Adrenal gland (tissue), 9 donors: ENCODE measurements at regions not wholly inside any gene's neighbourhood (a gene's known extent, or its start where the extent isn't known, plus 50 kb on each side); places are given as distances from the start of the nearest gene placed in this dataset.

ENCODE experiments used
- DNase-seq, 7 donors: peaks; one replicate each; pipeline ENCODE4 v3.0.0-alpha.2; 2019 to 2020
- H3K27ac ChIP-seq, 5 donors: fragments of 200-600 bp; sonication (generic) in 4 of 5; 1 replicate in 3 of 5; 2 replicates in 2 of 5; pipeline versions ENCODE4 v1.5.1 to v1.8.0; 2016 to 2020; ENCODE audit warnings: mild to moderate bottlenecking in 1 of 5
- H3K27me3 ChIP-seq: fragments of 200-600 bp; 2 replicates; pipeline ENCODE4 v1.8.0; 2021
- H3K36me3 ChIP-seq, 2 donors: fragments of 200-600 bp; replicated peaks in 1 of 2; 1 replicate in 1 of 2; 2 replicates in 1 of 2; pipeline versions ENCODE4 v1.5.1 to v1.8.0; 2018 to 2022
- H3K4me1 ChIP-seq, 2 donors: fragments of 200-600 bp; replicated peaks in 1 of 2; 1 replicate in 1 of 2; 2 replicates in 1 of 2; pipeline versions ENCODE4 v1.5.1 to v1.8.0; 2018 to 2021
- H3K4me3 ChIP-seq, 4 donors: fragments of 200-600 bp; sonication (generic) in 3 of 4; one replicate each; pipeline ENCODE4 v1.5.1; 2016 to 2018
- H3K9me3 ChIP-seq, 3 donors: fragments of 200-600 bp; sonication (generic) in 1 of 3; replicated peaks in 1 of 3; 1 replicate in 2 of 3; 2 replicates in 1 of 3; pipeline versions ENCODE4 v1.5.1 to v1.8.0; 2016 to 2021
- CTCF ChIP-seq, 6 experiments: fragments of 450-650 bp in 4 of 6; fragments of 200-600 bp in 2 of 6; sonication (generic) in 1 of 6; IDR thresholded peaks; 1 replicate in 5 of 6; 2 replicates in 1 of 6; pipeline versions ENCODE4 v1.5.1 to v1.8.0; 2016 to 2021; ENCODE audit warnings: antibody characterized with exemption in 6 of 6, mild to moderate bottlenecking in 2 of 6, moderate library complexity in 1 of 6
- POLR2A ChIP-seq, 2 donors: fragments of 450-650 bp; IDR thresholded peaks; one replicate each; pipeline ENCODE4 v1.6.1; 2017; ENCODE audit warnings: antibody characterized with exemption in 2 of 2, mild to moderate bottlenecking in 2 of 2, moderate library complexity in 1 of 2
- WGBS, 4 donors: extraction: QIAGEN DNeasy Blood & Tissue Kit in 2 of 4; methylation state at CpG; one replicate each; pipeline versions ENCODE4 v1.1.5 to v1.1.7; 2013 to 2017; 5-methylcytosine and 5-hydroxymethylcytosine counted together
- intact Hi-C, 2 donors: fragments of 100-400 bp; cut with DNase I; formaldehyde crosslinking; loops; one replicate each; pipeline versions ENCODE4 v1.14.1 to v1.15.0; 2022 to 2023
- donor health status: healthy with polysubstance abuse.
- donor health status: Bipolar disorder and iron deficiency.
- donor health status: DM: yes; HTN: yes; CAD: no.
- donor health status: DM: no; HTN: no; CAD: no.
- donor health status: DM: no; HTN: no; CAD: no.

- Histone ChIP-seq H3K36me3 (no peaks in the 10 kb centered on the region), H3K4me3 (no peak overlapping the region), H3K27ac (no peak overlapping the region), H3K4me1 (no peaks in the 10 kb centered on the region), H3K27me3 (no peaks in the 10 kb centered on the region), H3K9me3 (peaks cover 0 to 4% (median 0%) of the 10 kb centered on the region in 3 donors)
- no peak for TF ChIP-seq CTCF (IDR thresholded peaks at IDR 0.05)
- no peak for TF ChIP-seq POLR2A (IDR thresholded peaks at IDR 0.05)
- 86 to 96% (median 92%) methylated on average over 5 of the region's 5 CpGs for WGBS, 4 donors
- no peak for DNase-seq
- intact Hi-C loops, result no loop called here
Observed at GRCh38 chr7:16001477-16001876, 315.0 kb upstream of the MEOX2 start.

GRCh38 chr7:15998617-15999016 is 312.1 kb upstream of the MEOX2 start:
- peaks cover 0 to 4% (median 0%) of the 10 kb centered on the region in 3 donors for H3K9me3 ChIP-seq
- no peak overlapping the region for H3K4me3 ChIP-seq
- H3K36me3 ChIP-seq, result no peaks in the 10 kb centered on the region
- no peaks in the 10 kb centered on the region for H3K4me1 ChIP-seq
- no peak for TF ChIP-seq CTCF (IDR thresholded peaks at IDR 0.05)
- TF ChIP-seq POLR2A (IDR thresholded peaks at IDR 0.05), result no peak
- DNase-seq, result no peak
- 55 to 81% (median 63%) methylated on average over 1 of the region's 1 CpG for WGBS, 4 donors
- H3K27ac ChIP-seq, result no peak overlapping the region
- intact Hi-C loops, result no loop called here
- H3K27me3 ChIP-seq, result no peaks in the 10 kb centered on the region

- WGBS, 4 donors, result 92 to 96% (median 93%) methylated on average over 1 of the region's 1 CpG
- Histone ChIP-seq H3K27me3 (no peaks in the 10 kb centered on the region), H3K36me3 (no peaks in the 10 kb centered on the region), H3K4me1 (no peaks in the 10 kb centered on the region), H3K27ac (no peak overlapping the region), H3K4me3 (no peak overlapping the region), H3K9me3 (peaks cover 0 to 1% (median 0%) of the 10 kb centered on the region in 3 donors)
- DNase-seq, result no peak
- intact Hi-C loops, result no loop called here
- TF ChIP-seq CTCF (IDR thresholded peaks at IDR 0.05) (no peak), POLR2A (IDR thresholded peaks at IDR 0.05) (no peak)
Observed at GRCh38 chr7:15995027-15995426, 308.5 kb upstream of the MEOX2 start.

GRCh38 chr7:15989194-15989593 is 302.7 kb upstream of the MEOX2 start:
- H3K27me3 ChIP-seq, result no peaks in the 10 kb centered on the region
- no peak for DNase-seq
- no peak overlapping the region for H3K27ac ChIP-seq
- H3K9me3 ChIP-seq, result no peaks in the 10 kb centered on the region
- H3K36me3 ChIP-seq, result no peaks in the 10 kb centered on the region
- intact Hi-C loops, result no loop called here
- TF ChIP-seq POLR2A (IDR thresholded peaks at IDR 0.05), result no peak
- no peak overlapping the region for H3K4me3 ChIP-seq
- 82 to 89% (median 85%) methylated on average over 5 of the region's 5 CpGs for WGBS, 4 donors
- no peaks in the 10 kb centered on the region for H3K4me1 ChIP-seq

GRCh38 chr7:15985587-15986384 is 299.3 kb upstream of the MEOX2 start:
- WGBS, 4 donors, result 80 to 85% (median 82%) methylated on average over 2 of the region's 2 CpGs
- no peak for DNase-seq
- TF ChIP-seq CTCF (IDR thresholded peaks at IDR 0.05) (no peak), POLR2A (IDR thresholded peaks at IDR 0.05) (no peak)
- no peaks in the 10 kb centered on the region for H3K4me1 ChIP-seq
- no peaks in the 10 kb centered on the region for H3K27me3 ChIP-seq
- no peaks in the 10 kb centered on the region for H3K36me3 ChIP-seq
- H3K27ac ChIP-seq, result no peak overlapping the region
- H3K4me3 ChIP-seq, result no peak overlapping the region
- H3K9me3 ChIP-seq, result no peaks in the 10 kb centered on the region
- intact Hi-C loops, result no loop called here
